Liver (tissue), 3 donors: ENCODE measurements at regions not wholly inside any gene's neighbourhood (a gene's known extent, or its start where the extent isn't known, plus 50 kb on each side); places are given as distances from the start of the nearest gene placed in this dataset.

ENCODE experiments used
- EGR1 ChIP-seq, 2 donors: IDR thresholded peaks; 2 replicates each; pipeline ENCODE4 v1.6.1; 2016 to 2018; ENCODE audit warnings: antibody characterized with exemption in 2 of 2, low read depth in 2 of 2
- GABPA ChIP-seq, 2 donors: IDR thresholded peaks in 1 of 2; conservative IDR thresholded peaks in 1 of 2; 2 replicates each; pipeline ENCODE4 v1.6.1; 2016; ENCODE audit warnings: antibody characterized with exemption in 2 of 2, mild to moderate bottlenecking in 1 of 2, moderate library complexity in 1 of 2
- MAX ChIP-seq: IDR thresholded peaks from 2 replicates; pipeline ENCODE4 v1.6.1; 2016; ENCODE audit warnings: antibody characterized with exemption
- NR2F2 ChIP-seq: IDR thresholded peaks from 2 replicates; pipeline ENCODE4 v1.6.1; 2016; ENCODE audit warnings: antibody characterized with exemption
- RAD21 ChIP-seq, 2 donors: IDR thresholded peaks; 2 replicates each; pipeline ENCODE4 v1.6.1; 2016; ENCODE audit warnings: antibody characterized with exemption in 2 of 2, mild to moderate bottlenecking in 2 of 2
- REST ChIP-seq: IDR thresholded peaks from 2 replicates; pipeline ENCODE4 v1.6.1; 2016; ENCODE audit warnings: antibody characterized with exemption, mild to moderate bottlenecking
- SP1 ChIP-seq: IDR thresholded peaks from 2 replicates; pipeline ENCODE4 v1.6.1; 2018; ENCODE audit warnings: antibody characterized with exemption, mild to moderate bottlenecking
- ZBTB33 ChIP-seq: IDR thresholded peaks from 2 replicates; pipeline ENCODE4 v1.6.1; 2016; ENCODE audit warnings: antibody characterized with exemption
- TF ChIP-seq, protein P1 (sequence below): fragments of 150-350 bp; IDR thresholded peaks from 2 replicates; pipeline ENCODE4 v1.5.1; 2017; ENCODE audit warnings: improper control_type of control experiment, low read depth, low read length; ENCODE audit not compliant: missing input control
- donor health status: healthy.
- donor health status: healthy.

- no peak for TF ChIP-seq RAD21 (IDR thresholded peaks at IDR 0.05)
- TF ChIP-seq, protein P1, sequence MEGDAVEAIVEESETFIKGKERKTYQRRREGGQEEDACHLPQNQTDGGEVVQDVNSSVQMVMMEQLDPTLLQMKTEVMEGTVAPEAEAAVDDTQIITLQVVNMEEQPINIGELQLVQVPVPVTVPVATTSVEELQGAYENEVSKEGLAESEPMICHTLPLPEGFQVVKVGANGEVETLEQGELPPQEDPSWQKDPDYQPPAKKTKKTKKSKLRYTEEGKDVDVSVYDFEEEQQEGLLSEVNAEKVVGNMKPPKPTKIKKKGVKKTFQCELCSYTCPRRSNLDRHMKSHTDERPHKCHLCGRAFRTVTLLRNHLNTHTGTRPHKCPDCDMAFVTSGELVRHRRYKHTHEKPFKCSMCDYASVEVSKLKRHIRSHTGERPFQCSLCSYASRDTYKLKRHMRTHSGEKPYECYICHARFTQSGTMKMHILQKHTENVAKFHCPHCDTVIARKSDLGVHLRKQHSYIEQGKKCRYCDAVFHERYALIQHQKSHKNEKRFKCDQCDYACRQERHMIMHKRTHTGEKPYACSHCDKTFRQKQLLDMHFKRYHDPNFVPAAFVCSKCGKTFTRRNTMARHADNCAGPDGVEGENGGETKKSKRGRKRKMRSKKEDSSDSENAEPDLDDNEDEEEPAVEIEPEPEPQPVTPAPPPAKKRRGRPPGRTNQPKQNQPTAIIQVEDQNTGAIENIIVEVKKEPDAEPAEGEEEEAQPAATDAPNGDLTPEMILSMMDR, result no peak
- TF ChIP-seq GABPA (IDR thresholded peaks at IDR 0.05 in 1 of 2, conservative IDR thresholded peaks at IDR 0.05 in 1 of 2), result no peak
- no peak for TF ChIP-seq ZBTB33
- no peak for TF ChIP-seq NR2F2
- TF ChIP-seq REST, result no peak
- no peak for TF ChIP-seq SP1
- TF ChIP-seq EGR1 (IDR thresholded peaks at IDR 0.05; ENCODE audit: low read depth in 2 of 2), result no peak
- TF ChIP-seq MAX, result no peak
Observed at GRCh38 chr3:69474186-69474585, 88.3 kb upstream of the FRMD4B start.
